Breast epithelium (tissue), 4 donors: ENCODE measurements at regions not wholly inside any gene's neighbourhood (a gene's known extent, or its start where the extent isn't known, plus 50 kb on each side); places are given as distances from the start of the nearest gene placed in this dataset.

Source experiments
- DNase-seq, 2 donors: peaks; one replicate each; pipeline ENCODE4 v3.0.0-alpha.2; 2019; ENCODE audit warnings: low spot score in 2 of 2
- H3K27ac ChIP-seq, 2 donors: fragments of 200-600 bp; sonication (generic) in 1 of 2; one replicate each; pipeline ENCODE4 v1.5.1; 2016 to 2019; ENCODE audit warnings: mild to moderate bottlenecking in 1 of 2
- H3K27me3 ChIP-seq, 2 donors: fragments of 200-600 bp; sonication (generic) in 1 of 2; one replicate each; pipeline versions ENCODE4 v1.5.1 to v1.6.0; 2017 to 2019; ENCODE audit warnings: control low read depth in 1 of 2, mild to moderate bottlenecking in 1 of 2
- H3K36me3 ChIP-seq: fragments of 200-600 bp; one replicate; pipeline ENCODE4 v1.5.1; 2019
- H3K4me1 ChIP-seq, 2 donors: fragments of 200-600 bp; sonication (generic); one replicate each; pipeline ENCODE4 v1.5.1; 2016 to 2019; ENCODE audit warnings: control low read depth in 1 of 2
- H3K4me3 ChIP-seq, 3 donors: fragments of 200-600 bp; sonication (generic); 1 replicate in 2 of 3; 2 replicates in 1 of 3; pipeline ENCODE4 v1.5.1; 2016 to 2019; ENCODE audit warnings: mild to moderate bottlenecking in 3 of 3, moderate library complexity in 2 of 3
- H3K9me3 ChIP-seq, 2 donors: fragments of 200-600 bp; sonication (generic) in 1 of 2; one replicate each; pipeline ENCODE4 v1.5.1; 2016 to 2019; ENCODE audit warnings: control low read depth in 1 of 2
- POLR2A ChIP-seq: fragments of 450-650 bp; IDR thresholded peaks from one replicate; pipeline ENCODE4 v1.6.1; 2016; ENCODE audit warnings: antibody characterized with exemption, mild to moderate bottlenecking, moderate library complexity
- POLR2AphosphoS5 ChIP-seq, 3 donors: sonication (generic); formaldehyde crosslinking; IDR thresholded peaks; one replicate each; pipeline ENCODE4 v1.6.1; 2017; ENCODE audit warnings: antibody characterized with exemption in 3 of 3
- intact Hi-C: fragments of 100-400 bp; cut with DNase I; formaldehyde crosslinking; loops from one replicate; pipeline ENCODE4 v1.15.1; 2023; ENCODE audit warnings: low total_unique reads
- TF ChIP-seq, protein P1 (sequence below), 3 donors: fragments of 450-650 bp; IDR thresholded peaks; one replicate each; pipeline ENCODE4 v1.5.1; 2016 to 2017; ENCODE audit warnings: antibody characterized with exemption in 3 of 3, mild to moderate bottlenecking in 3 of 3, moderate library complexity in 3 of 3

DNA sequence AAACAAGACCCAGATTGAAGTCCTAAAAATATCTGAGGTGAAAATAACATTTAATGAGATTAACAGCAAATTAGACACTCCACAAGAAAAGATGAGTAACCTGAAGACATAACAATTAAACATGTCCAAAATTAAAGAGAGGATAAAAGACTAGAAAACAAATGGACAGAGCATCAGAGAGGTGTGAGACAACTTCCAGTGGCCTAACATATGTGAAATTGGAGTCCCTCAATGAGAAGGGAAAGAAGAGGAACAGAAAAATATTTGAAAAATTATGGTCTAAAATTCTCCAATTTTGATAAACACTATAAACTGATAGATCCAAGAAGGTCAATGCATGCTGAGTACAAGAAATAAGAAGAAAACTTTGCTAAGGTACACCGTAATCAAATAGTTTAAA lies 151.9 kb downstream of the KITLG start:
- H3K4me3 ChIP-seq: no peak overlapping the region
- DNase-seq: no peak
- no peaks in the 10 kb centered on the region for H3K36me3 ChIP-seq
- TF ChIP-seq POLR2A (no peak), POLR2AphosphoS5 (IDR thresholded peaks at IDR 0.05) (no peak)
- TF ChIP-seq, protein P1, sequence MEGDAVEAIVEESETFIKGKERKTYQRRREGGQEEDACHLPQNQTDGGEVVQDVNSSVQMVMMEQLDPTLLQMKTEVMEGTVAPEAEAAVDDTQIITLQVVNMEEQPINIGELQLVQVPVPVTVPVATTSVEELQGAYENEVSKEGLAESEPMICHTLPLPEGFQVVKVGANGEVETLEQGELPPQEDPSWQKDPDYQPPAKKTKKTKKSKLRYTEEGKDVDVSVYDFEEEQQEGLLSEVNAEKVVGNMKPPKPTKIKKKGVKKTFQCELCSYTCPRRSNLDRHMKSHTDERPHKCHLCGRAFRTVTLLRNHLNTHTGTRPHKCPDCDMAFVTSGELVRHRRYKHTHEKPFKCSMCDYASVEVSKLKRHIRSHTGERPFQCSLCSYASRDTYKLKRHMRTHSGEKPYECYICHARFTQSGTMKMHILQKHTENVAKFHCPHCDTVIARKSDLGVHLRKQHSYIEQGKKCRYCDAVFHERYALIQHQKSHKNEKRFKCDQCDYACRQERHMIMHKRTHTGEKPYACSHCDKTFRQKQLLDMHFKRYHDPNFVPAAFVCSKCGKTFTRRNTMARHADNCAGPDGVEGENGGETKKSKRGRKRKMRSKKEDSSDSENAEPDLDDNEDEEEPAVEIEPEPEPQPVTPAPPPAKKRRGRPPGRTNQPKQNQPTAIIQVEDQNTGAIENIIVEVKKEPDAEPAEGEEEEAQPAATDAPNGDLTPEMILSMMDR (IDR thresholded peaks at IDR 0.05): no peak
- H3K4me1 ChIP-seq: no peaks in the 10 kb centered on the region
- H3K9me3 ChIP-seq: no peaks in the 10 kb centered on the region
- intact Hi-C loops: no loop called here
- no peak overlapping the region for H3K27ac ChIP-seq
- no peaks in the 10 kb centered on the region for H3K27me3 ChIP-seq

DNA sequence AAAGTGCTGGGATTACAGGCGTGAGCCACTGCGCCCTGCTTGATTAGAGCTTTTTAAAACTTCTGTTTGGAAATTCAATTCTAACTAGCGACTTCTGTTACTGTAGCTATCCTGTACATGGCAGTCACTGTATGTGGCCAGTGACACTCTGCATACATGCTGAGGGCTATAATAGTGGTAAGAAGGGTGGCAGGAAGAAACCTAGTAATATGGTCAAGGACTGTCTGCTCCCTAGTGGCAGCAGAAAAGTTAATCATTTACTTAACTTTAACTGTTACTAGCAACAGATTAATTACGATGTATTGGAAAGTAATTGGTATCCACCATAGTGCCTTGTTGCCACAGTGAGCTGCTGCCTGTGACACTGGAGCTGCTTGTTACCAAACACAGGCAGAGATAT lies 149.0 kb downstream of the KITLG start:
- Histone ChIP-seq H3K27ac (no peak overlapping the region), H3K4me1 (no peaks in the 10 kb centered on the region), H3K4me3 (no peak overlapping the region), H3K9me3 (no peaks in the 10 kb centered on the region), H3K27me3 (no peaks in the 10 kb centered on the region), H3K36me3 (no peaks in the 10 kb centered on the region)
- TF ChIP-seq, protein P1 (IDR thresholded peaks at IDR 0.05): no peak
- no peak for TF ChIP-seq POLR2AphosphoS5 (IDR thresholded peaks at IDR 0.05)
- no peak for TF ChIP-seq POLR2A
- DNase-seq: no peak
- intact Hi-C loops: no loop called here

DNA sequence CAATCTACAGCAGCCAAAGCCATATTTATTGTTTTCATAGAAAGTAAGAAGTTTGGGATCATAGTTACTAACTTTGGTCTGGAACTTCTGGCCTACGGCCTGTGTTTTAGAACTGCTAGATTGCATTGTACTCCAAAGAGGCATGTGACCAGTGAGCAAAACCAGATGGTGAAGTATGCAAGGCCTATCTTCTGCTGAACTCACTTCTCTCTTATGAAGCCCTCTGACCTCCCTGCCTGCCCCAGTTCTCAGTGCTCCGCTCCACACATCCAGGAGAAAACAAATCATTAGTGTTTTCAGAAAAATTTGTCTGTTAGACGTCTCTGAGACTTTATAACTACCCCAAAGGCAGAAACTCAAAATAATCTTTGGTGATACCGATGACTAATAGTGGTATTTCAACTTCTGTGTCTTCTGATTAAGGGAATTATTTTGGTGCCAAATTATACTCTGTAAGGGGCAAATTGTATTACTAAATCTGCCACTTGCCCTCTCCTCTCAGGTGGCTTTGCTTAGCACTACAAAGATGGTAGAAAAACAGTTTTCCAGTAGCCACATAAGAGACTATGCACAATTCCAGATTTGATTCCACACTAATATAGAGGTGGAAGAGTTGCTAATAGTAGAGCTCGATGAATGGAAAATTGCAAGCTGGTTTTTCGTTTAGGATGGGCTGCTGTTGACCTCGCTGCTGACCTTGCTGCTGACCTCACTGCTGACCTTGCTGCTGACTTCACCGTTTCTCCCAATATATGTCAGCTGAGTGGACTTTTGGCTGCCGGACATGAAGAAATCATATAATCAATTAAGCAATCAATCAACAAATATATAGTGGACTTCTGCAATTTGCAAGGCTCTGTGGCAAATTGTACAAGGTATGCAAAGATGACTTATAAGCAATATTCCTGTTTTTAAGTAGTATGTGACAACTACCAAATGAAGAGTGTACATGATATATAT lies 147.5 kb downstream of the KITLG start:
- DNase-seq: no peak
- TF ChIP-seq, protein P1 (IDR thresholded peaks at IDR 0.05): no peak
- intact Hi-C loops: no loop called here
- Histone ChIP-seq H3K4me3 (no peak overlapping the region), H3K36me3 (no peaks in the 10 kb centered on the region), H3K27ac (peak overlapping the region in 1 of 2 donors; percentile 58), H3K27me3 (no peaks in the 10 kb centered on the region), H3K4me1 (no peaks in the 10 kb centered on the region), H3K9me3 (no peaks in the 10 kb centered on the region)

DNA sequence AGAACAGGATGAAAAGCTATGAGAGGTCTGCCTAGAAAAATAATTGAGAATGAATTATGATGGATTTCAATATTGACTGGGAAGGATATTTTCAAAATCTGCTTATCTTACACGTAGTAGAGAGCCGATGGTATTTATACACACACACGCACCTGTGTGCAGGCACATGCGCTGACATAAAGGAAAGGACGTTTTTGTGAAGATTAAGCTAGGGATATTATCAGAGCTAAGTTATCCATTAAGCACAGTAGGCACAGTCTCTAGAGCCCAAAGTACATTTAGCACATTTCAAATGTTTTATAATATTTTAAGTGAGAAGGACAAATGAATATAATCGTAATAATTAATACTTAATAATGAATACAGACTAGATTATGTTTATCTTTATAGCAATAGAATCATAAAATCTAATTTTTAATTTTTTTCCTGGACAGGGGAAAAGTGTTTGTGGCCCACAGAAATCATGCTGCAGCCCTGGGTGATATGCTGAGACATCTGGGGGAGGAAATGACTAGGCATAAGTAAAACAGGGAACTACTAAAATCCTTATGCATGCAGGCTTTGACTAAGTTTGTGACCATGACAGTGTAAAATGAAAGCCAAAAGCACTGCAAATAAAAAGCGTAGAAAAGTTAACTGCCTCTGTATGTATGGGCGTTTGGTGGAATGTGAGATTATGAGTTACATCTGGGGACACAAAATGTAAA lies 146.1 kb downstream of the KITLG start:
- intact Hi-C loops: no loop called here
- no peaks in the 10 kb centered on the region for H3K27me3 ChIP-seq
- H3K4me3 ChIP-seq: no peak overlapping the region
- no peaks in the 10 kb centered on the region for H3K4me1 ChIP-seq
- H3K36me3 ChIP-seq: no peaks in the 10 kb centered on the region
- TF ChIP-seq, protein P1 (IDR thresholded peaks at IDR 0.05): no peak
- H3K9me3 ChIP-seq: no peaks in the 10 kb centered on the region
- no peak overlapping the region for H3K27ac ChIP-seq
- no peak for DNase-seq
